HFF-Myc (cell line): ENCODE measurements at regions not wholly inside any gene's neighbourhood (a gene's known extent, or its start where the extent isn't known, plus 50 kb on each side); places are given as distances from the start of the nearest gene placed in this dataset.

Experiments used
- DNase-seq: peaks from one replicate; pipeline ENCODE4 v3.0.0-alpha.2; 2011; ENCODE audit warnings: low read depth; ENCODE audit errors: extremely low read depth
- H3K4me3 ChIP-seq: replicated peaks from 2 replicates; pipeline ENCODE4 v1.5.1; 2011; ENCODE audit warnings: low read depth, mild to moderate bottlenecking, control low read depth, low read length
- CTCF ChIP-seq: IDR thresholded peaks from 2 replicates; pipeline ENCODE4 v1.5.1; 2012; ENCODE audit warnings: mild to moderate bottlenecking, low read depth, low read length, control low read depth; ENCODE audit errors: missing control alignments

- DNase-seq = no peak
- TF ChIP-seq CTCF = no peak
- H3K4me3 ChIP-seq = no peak overlapping the region
Measured at GRCh38 chr2:12232876-12233275, 483.9 kb upstream of the TRIB2 start.

- no peak for TF ChIP-seq CTCF
- H3K4me3 ChIP-seq = no peak overlapping the region
- DNase-seq = no peak
Measured at GRCh38 chr2:12236136-12236844, 480.4 kb upstream of the TRIB2 start.

- DNase-seq = no peak
- TF ChIP-seq CTCF = no peak
- H3K4me3 ChIP-seq = no peak overlapping the region
Measured at GRCh38 chr2:12240206-12240605, 476.5 kb upstream of the TRIB2 start.

- no peak overlapping the region for H3K4me3 ChIP-seq
- no peak for TF ChIP-seq CTCF
- DNase-seq = no peak
Measured at GRCh38 chr2:12243381-12243780, 473.4 kb upstream of the TRIB2 start.

- DNase-seq = no peak
- no peak for TF ChIP-seq CTCF
- no peak overlapping the region for H3K4me3 ChIP-seq
Measured at GRCh38 chr2:12244070-12244469, 472.7 kb upstream of the TRIB2 start.

GRCh38 chr2:12251121-12251520 is 465.6 kb upstream of the TRIB2 start:
- no peak for TF ChIP-seq CTCF
- no peak for DNase-seq
- no peak overlapping the region for H3K4me3 ChIP-seq

- H3K4me3 ChIP-seq = no peak overlapping the region
- DNase-seq = no peak
- TF ChIP-seq CTCF = no peak
Measured at GRCh38 chr2:12251749-12252148, 465.0 kb upstream of the TRIB2 start.
